OCI-LY1 (cell line): ENCODE measurements at regions not wholly inside any gene's neighbourhood (a gene's known extent, or its start where the extent isn't known, plus 50 kb on each side); places are given as distances from the start of the nearest gene placed in this dataset.
A peak's percentile ranks its signal among the peaks of the same experiment; 100 is the strongest.

ENCODE experiments used
- H2AFZ ChIP-seq: fragments of 200-600 bp; sonication (generic), shearing (Covaris generic); 2 replicates; pipeline ENCODE4 v1.6.0; 2014; ENCODE audit warnings: antibody characterized with exemption, mild to moderate bottlenecking, low read length
- H3F3A ChIP-seq: fragments of 200-600 bp; sonication (generic), shearing (Covaris generic); 2 replicates; pipeline ENCODE4 v1.6.0; 2014; ENCODE audit warnings: mild to moderate bottlenecking, antibody characterized with exemption, low read length, moderate library complexity; ENCODE audit not compliant: insufficient read depth
- H3K27ac ChIP-seq: fragments of 200-600 bp; sonication (generic); 2 replicates; pipeline ENCODE4 v1.5.1; 2014; ENCODE audit warnings: low read length, mixed run types, mild to moderate bottlenecking, low read depth; ENCODE audit not compliant: poor library complexity, severe bottlenecking
- H3K27me3 ChIP-seq: fragments of 200-600 bp; sonication (generic); 2 replicates; pipeline ENCODE4 v1.6.0; 2014; ENCODE audit warnings: antibody characterized with exemption, mild to moderate bottlenecking, low read length, moderate library complexity; ENCODE audit not compliant: insufficient read depth
- H3K36me3 ChIP-seq: fragments of 200-600 bp; sonication (generic); 2 replicates; pipeline ENCODE4 v1.6.1; 2014; ENCODE audit warnings: mild to moderate bottlenecking, antibody characterized with exemption, low read length, moderate library complexity, mixed read lengths; ENCODE audit not compliant: insufficient read depth
- H3K4me1 ChIP-seq: fragments of 200-600 bp; sonication (generic); 2 replicates; pipeline ENCODE4 v1.5.1; 2014; ENCODE audit warnings: mild to moderate bottlenecking, low read length, moderate library complexity; ENCODE audit not compliant: insufficient read depth, severe bottlenecking
- H3K4me2 ChIP-seq: fragments of 200-600 bp; sonication (generic), shearing (Covaris generic); 2 replicates; pipeline ENCODE4 v1.6.1; 2014; ENCODE audit warnings: low read length
- H3K4me3 ChIP-seq: fragments of 200-600 bp; sonication (generic); 2 replicates; pipeline ENCODE4 v1.5.1; 2014; ENCODE audit warnings: low read length, low read depth, mild to moderate bottlenecking, mixed read lengths; ENCODE audit not compliant: poor library complexity, severe bottlenecking
- H3K79me2 ChIP-seq: fragments of 200-600 bp; shearing (Covaris generic); 2 replicates; pipeline ENCODE4 v1.6.1; 2016; ENCODE audit warnings: mixed run types, low read length, mixed read lengths; ENCODE audit not compliant: insufficient read depth
- H3K9ac ChIP-seq: fragments of 200-600 bp; sonication (generic), shearing (Covaris generic); 2 replicates; pipeline ENCODE4 v1.6.1; 2014; ENCODE audit warnings: mild to moderate bottlenecking, low read length, mixed read lengths
- H3K9me2 ChIP-seq: fragments of 200-600 bp; sonication (generic), shearing (Covaris generic); 2 replicates; pipeline ENCODE4 v1.6.1; 2014; ENCODE audit warnings: low read depth, mild to moderate bottlenecking, low read length, mixed read lengths
- H3K9me3 ChIP-seq: fragments of 200-600 bp; shearing (Covaris generic); 2 replicates; pipeline ENCODE4 v1.6.1; 2014; ENCODE audit warnings: low read length, mixed read lengths
- H4K20me1 ChIP-seq: fragments of 200-600 bp; sonication (generic), shearing (Covaris generic); 2 replicates; pipeline ENCODE4 v1.6.0; 2016; ENCODE audit warnings: mild to moderate bottlenecking, low read length; ENCODE audit not compliant: insufficient read depth
- CTCF ChIP-seq: fragments of 200-600 bp; sonication (generic), shearing (Covaris generic); IDR thresholded peaks from 2 replicates; pipeline ENCODE4 v1.5.1; 2017; ENCODE audit warnings: mild to moderate bottlenecking, antibody characterized with exemption, low read length, moderate library complexity, mixed read lengths
- EZH2 ChIP-seq: fragments of 200-600 bp; sonication (generic), shearing (Covaris generic); IDR thresholded peaks from 2 replicates; pipeline ENCODE4 v1.8.0; 2017; ENCODE audit warnings: borderline replicate concordance, mixed run types, mild to moderate bottlenecking, antibody characterized with exemption, low read length, moderate library complexity, mixed read lengths

- Histone ChIP-seq H3K9ac (no peak overlapping the region), H3K79me2 (no peaks in the 10 kb centered on the region), H3K4me1 (no peaks in the 10 kb centered on the region), H4K20me1 (no peaks in the 10 kb centered on the region), H3K36me3 (no peaks in the 10 kb centered on the region), H3K27ac (no peak overlapping the region), H3F3A (no peaks in the 10 kb centered on the region), H3K9me2 (no peaks in the 10 kb centered on the region), H3K9me3 (no peaks in the 10 kb centered on the region), H3K4me2 (no peak overlapping the region), H2AFZ (no peak overlapping the region), H3K27me3 (no peaks in the 10 kb centered on the region), H3K4me3 (no peak overlapping the region)
- TF ChIP-seq EZH2 (no peak), CTCF (peak; percentile 71)
Observed at GRCh38 chr7:19491821-19492452, 216.9 kb downstream of the POLR1F start.

GRCh38 chr7:19491371-19491770, 217.5 kb downstream of the POLR1F start:
- Histone ChIP-seq H3K79me2 (no peaks in the 10 kb centered on the region), H3K4me3 (no peak overlapping the region), H3K9ac (no peak overlapping the region), H3K4me2 (no peak overlapping the region), H3K27me3 (no peaks in the 10 kb centered on the region), H3K4me1 (no peaks in the 10 kb centered on the region), H2AFZ (no peak overlapping the region), H3K9me2 (no peaks in the 10 kb centered on the region), H3F3A (no peaks in the 10 kb centered on the region), H4K20me1 (no peaks in the 10 kb centered on the region), H3K9me3 (no peaks in the 10 kb centered on the region), H3K27ac (no peak overlapping the region), H3K36me3 (no peaks in the 10 kb centered on the region)
- no peak for TF ChIP-seq CTCF
- TF ChIP-seq EZH2: no peak

GRCh38 chr7:19489162-19489820, 219.5 kb downstream of the POLR1F start:
- Histone ChIP-seq H3K27ac (no peak overlapping the region), H3K79me2 (no peaks in the 10 kb centered on the region), H3K36me3 (no peaks in the 10 kb centered on the region), H3K9me3 (no peaks in the 10 kb centered on the region), H3K4me3 (no peak overlapping the region), H3K27me3 (no peaks in the 10 kb centered on the region), H3K9me2 (no peaks in the 10 kb centered on the region), H3K4me2 (no peak overlapping the region), H3F3A (no peaks in the 10 kb centered on the region), H4K20me1 (no peaks in the 10 kb centered on the region), H2AFZ (no peak overlapping the region), H3K4me1 (no peaks in the 10 kb centered on the region), H3K9ac (no peak overlapping the region)
- TF ChIP-seq CTCF: no peak
- TF ChIP-seq EZH2: no peak
